ENCODE measurements at regions not wholly inside any gene's neighbourhood (a gene's known extent, or its start where the extent isn't known, plus 50 kb on each side); places are given as distances from the start of the nearest gene placed in this dataset.

- TF ChIP-seq CHD7 (IDR thresholded peaks at IDR 0.05; ENCODE audit: insufficient replicate concordance, low read length) (no peak), KDM4A (IDR thresholded peaks at IDR 0.05; ENCODE audit: low read depth, low read length, severe bottlenecking) (no peak), BCL11A (IDR thresholded peaks at IDR 0.05; ENCODE audit: low read depth in 2 of 2, low read length in 2 of 2) (no peak), JUN (IDR thresholded peaks at IDR 0.05; ENCODE audit: low read depth, low read length) (no peak), NANOG (IDR thresholded peaks at IDR 0.05; ENCODE audit: insufficient read depth, low read depth, low read length, poor library complexity, severe bottlenecking) (no peak)
Measured at GRCh38 chr12:130073721-130074120, 88.5 kb upstream of the FZD10 start (continued).

Measured in H1 (cell line).